HG02798 (cell line): ENCODE measurements at regions not wholly inside any gene's neighbourhood (a gene's known extent, or its start where the extent isn't known, plus 50 kb on each side); places are given as distances from the start of the nearest gene placed in this dataset.
A peak's percentile ranks its signal among the peaks of the same experiment; 100 is the strongest.
"Not testable (repeated sequence)": the region's sequence is repeated elsewhere in the genome, so short reads cannot be mapped to it uniquely, and the experiment has no call there.

Experiments
- ATAC-seq: cut with Tn5 transposase; IDR thresholded peaks from one replicate; pipeline ENCODE4 v1.9.1; 2021; ENCODE audit warnings: mild to moderate bottlenecking; ENCODE audit not compliant: unreplicated experiment, poor library complexity

DNA sequence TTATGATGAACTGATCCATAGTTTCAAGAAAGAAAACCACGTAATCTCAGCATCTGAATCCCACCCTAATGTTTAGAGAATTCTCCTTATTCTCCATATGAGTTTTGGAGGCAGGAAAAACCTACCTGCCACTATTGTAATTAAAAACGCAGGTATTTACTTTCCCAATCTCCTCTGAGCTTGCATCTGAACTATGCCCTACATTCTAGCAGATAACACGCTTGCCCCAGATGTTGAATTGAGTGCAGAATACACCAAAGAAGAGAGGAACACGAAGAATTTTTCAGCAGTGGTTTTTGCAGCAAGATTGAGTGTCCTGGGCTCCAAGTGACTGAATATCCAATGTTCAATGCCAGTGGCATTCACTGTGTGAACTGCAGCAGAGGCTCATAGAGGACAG, 182.4 kb downstream of the COX18 start:
- ATAC-seq: no peak

- ATAC-seq: no peak
Measured at GRCh38 chr4:72886602-72887001, 182.9 kb downstream of the COX18 start.

DNA sequence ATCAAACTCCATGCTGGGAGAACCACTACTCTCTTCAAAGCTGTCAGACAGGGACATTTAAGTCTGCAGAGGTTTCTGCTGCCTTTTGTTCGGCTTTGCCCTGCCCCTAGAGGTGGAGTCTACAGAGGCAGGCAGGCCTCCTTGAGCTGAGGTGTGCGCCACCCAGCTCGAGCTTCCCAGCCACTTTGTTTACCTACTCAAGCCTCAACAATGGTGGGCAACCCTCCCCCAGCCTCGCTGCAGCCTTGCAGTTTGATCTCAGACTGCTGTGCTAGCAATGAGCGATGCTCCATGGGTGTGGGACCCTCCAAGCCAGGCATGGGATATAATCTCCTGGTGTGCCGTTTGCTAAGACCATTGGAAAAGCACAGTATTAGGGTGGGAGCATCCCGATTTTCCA, 185.3 kb downstream of the COX18 start:
- ATAC-seq: not testable (repeated sequence)

- no peak for ATAC-seq
Measured at GRCh38 chr4:72876946-72877345, 192.6 kb downstream of the COX18 start.

- ATAC-seq: no peak
Measured at GRCh38 chr4:72875545-72875944, 194.0 kb downstream of the COX18 start.

DNA sequence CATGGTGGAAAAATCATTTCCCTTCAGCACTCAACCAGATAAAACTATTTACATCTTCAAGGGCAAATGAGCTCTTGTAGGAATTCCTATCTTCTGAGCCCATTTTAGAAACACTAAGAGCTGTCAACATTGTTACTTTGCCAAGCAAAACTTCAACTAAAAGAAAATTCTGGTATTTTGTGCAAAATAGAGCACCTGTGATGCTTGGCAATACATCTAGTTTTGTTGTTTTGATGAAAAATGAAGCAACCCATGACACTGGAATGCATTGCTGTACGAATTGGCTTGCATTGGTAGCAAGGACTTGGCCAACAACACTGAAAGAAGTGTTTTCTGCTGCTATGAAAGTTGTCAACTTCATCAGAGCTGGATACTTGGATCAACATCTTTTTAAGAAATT, 194.4 kb downstream of the COX18 start:
- ATAC-seq: no peak

DNA sequence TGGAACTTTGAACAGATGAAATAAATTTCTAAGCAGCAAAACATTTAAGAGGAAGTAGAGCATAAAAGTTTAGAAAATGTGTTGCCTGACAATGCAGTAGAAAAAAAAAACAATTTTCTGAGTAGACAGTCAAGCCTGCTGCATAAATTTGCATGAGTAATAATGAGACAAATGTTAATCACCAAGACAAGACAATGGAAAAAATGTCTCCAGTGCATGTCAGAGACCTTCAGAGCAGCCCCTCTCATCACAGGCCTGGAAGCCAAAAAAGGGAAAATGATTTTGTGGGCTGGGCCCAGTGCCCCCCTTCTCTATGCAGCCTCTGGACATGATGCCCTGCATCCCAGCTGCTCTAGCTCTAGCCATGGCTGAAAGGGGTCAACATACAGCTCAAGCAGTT, 204.6 kb downstream of the COX18 start:
- no peak for ATAC-seq

GRCh38 chr4:72864277-72864676, 205.2 kb downstream of the COX18 start:
- not testable (repeated sequence) for ATAC-seq

GRCh38 chr4:72860766-72861165, 208.8 kb downstream of the COX18 start:
- no peak for ATAC-seq

GRCh38 chr4:72858328-72858727, 211.2 kb downstream of the COX18 start:
- peak; percentile 40 for ATAC-seq

DNA sequence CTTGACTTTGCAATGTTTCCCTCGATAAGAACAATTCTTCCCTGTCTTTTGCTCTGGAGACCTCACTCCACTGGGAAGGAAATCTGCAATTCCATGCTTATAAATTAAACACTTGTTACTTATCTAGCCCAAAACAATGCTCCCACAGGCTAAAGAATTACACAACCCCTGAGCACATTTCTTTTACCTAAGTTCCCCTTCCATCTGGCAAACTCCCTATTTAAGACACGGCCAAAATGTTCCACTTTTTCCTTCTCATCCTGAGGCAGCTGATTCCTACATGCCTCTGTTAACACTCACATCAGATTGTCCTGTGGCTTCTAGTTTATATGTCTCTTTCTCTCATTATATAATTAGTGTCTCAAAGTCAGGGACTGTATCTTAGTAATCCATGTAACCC, 211.7 kb downstream of the COX18 start:
- ATAC-seq: no peak

GRCh38 chr4:72857216-72857615, 212.3 kb downstream of the COX18 start:
- ATAC-seq: no peak

- peak; percentile 65 for ATAC-seq
Measured at GRCh38 chr4:72846280-72847111, 223.0 kb downstream of the COX18 start.

DNA sequence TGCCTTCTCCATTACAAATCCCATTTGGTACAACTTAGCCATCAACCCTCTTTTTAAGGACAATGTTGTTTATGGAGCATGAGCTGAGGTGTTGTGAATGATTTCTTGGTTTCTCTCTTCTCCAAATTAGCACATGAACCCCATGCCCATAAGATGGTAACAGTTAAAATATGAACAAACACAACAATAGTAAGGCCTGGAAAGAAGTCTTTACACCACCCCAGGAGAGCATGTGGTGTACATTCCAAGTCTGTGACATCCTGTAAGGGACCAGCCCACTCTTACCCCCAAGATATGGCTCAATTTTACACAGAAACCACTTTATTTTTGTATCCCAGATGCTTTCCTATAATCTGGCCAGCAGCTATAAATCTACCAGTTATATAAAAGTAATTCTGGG, 226.1 kb downstream of the COX18 start:
- no peak for ATAC-seq

- ATAC-seq: no peak
Measured at GRCh38 chr4:72842323-72842722, 227.2 kb downstream of the COX18 start.

DNA sequence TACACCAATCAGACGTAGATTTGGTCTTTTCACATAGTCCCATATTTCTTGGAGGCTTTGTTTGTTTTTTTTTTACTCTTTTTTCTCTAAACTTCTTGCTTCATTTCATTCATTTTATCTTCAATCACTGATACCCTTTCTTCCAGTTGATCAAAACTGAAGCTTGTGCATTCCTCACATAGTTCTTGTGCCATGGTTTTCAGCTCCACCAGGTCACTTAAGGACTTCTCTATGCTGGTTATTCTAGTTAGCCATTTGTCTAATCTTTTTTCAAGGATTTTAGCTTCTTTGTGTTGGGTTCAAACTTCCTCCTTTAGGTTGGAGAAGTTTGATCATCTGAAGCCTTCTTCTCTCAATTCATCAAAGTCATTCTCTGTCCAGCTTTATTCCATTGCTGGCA, 229.3 kb downstream of the COX18 start:
- ATAC-seq: not testable (repeated sequence)

DNA sequence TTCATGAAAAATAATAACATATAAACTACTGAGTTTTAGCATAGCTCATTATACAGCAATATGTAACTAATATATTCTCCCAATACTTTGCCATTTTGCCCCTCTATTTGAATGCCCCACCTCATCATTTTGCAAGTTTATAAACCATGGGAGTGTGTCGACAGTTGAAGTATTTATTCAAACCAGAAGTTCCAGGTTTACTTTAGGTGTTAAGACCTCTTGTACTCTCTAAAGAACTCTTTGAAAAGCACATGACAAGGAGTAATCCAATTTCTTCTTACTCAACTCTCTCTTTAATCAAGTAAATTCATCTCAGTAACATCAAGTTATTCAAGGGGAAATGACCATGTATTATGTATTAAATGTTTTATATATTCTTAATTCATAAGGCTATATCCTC, 240.7 kb downstream of the COX18 start:
- no peak for ATAC-seq

DNA sequence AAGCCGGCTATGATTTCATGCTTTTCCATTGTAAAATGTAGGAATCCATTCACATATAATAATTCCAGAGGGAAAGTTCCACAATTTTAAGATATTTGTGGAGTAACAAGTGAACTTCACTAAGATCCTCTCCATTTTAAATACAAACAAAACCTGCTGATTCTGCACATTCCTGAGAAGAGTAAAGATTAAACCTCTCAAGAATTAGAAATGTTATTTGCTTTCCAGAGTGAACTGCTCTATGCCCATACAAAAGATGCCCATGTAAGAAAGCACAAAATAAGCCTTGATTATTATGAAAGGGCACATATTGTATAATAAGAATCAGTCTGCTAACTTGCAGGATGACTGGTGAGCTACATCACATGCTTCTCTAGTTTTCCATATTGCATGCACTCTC, 241.5 kb downstream of the COX18 start:
- no peak for ATAC-seq

- no peak for ATAC-seq
Measured at GRCh38 chr4:72820107-72820506, 249.4 kb downstream of the COX18 start.

GRCh38 chr4:72817012-72817411, 248.0 kb upstream of the ADAMTS3 start:
- no peak for ATAC-seq

GRCh38 chr4:72814241-72814640, 245.2 kb upstream of the ADAMTS3 start:
- no peak for ATAC-seq

DNA sequence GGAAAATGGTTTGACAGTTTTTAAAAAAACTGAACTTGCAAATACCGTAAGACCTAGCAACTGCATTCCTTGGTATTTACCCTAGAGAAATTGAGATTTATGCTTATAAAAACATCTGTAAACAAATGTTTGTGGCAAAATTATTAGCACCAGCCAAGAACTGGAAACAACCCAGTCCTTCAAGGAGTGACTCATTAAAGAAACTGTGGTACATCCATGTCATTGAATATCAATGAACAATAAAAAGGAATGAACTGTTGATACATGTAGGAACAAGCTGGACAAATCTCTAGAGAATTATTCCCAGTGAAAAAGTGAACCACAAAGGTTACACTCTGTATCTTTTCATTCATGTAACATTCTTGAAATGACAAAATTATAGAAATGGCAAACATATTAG, 240.2 kb upstream of the ADAMTS3 start:
- no peak for ATAC-seq
